HK-2 (cell line): ENCODE measurements at regions not wholly inside any gene's neighbourhood (a gene's known extent, or its start where the extent isn't known, plus 50 kb on each side); places are given as distances from the start of the nearest gene placed in this dataset.
"Not testable (repeated sequence)": the region's sequence is repeated elsewhere in the genome, so short reads cannot be mapped to it uniquely, and the experiment has no call there.

Source experiments
- DNase-seq: peaks from one replicate; pipeline ENCODE4 v3.0.0-alpha.2; 2018; ENCODE audit not compliant: unreplicated experiment

- no peak for DNase-seq
Observed at GRCh38 chr6:50463931-50464330, 249.4 kb upstream of the TFAP2D start.

DNA sequence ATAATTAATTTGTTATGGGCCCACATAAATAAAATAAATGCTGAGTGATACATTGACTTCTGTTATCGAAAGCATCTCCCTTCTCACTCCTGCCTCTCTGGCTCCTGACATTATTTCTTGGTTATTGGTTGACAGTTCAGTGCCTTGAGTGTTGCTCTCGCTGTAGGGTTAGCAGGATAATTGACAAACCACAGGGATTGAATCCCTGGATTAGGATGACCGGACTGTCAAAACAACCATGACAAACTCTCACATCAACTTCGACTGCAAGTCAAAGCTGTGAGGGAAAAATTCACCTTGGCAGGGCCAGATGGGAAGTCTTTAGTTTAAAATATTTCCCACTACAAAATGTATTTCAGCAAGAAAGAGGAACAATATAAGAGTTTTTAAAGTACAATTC is 245.4 kb upstream of the TFAP2D start:
- no peak for DNase-seq

- no peak for DNase-seq
Observed at GRCh38 chr6:50471041-50471440, 242.3 kb upstream of the TFAP2D start.

DNA sequence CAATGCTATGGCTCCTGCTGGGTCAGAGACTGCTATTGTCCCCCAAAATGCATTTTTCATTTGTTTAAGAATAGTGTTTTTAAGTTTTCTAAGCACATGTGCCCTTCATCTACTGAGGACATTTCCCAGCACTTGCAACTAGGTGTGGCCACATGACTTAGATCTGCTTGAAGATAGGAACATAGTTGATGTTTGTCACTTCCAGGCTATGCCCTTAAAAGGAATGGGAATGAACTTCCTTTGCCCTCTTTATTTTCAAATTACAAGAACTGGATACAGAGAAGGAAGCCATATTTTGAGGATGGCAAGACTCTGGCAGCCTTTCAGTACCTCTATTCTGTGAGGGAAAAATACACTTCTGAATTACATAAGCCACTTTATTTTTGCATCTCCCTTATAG is 203.0 kb upstream of the TFAP2D start:
- no peak for DNase-seq

DNA sequence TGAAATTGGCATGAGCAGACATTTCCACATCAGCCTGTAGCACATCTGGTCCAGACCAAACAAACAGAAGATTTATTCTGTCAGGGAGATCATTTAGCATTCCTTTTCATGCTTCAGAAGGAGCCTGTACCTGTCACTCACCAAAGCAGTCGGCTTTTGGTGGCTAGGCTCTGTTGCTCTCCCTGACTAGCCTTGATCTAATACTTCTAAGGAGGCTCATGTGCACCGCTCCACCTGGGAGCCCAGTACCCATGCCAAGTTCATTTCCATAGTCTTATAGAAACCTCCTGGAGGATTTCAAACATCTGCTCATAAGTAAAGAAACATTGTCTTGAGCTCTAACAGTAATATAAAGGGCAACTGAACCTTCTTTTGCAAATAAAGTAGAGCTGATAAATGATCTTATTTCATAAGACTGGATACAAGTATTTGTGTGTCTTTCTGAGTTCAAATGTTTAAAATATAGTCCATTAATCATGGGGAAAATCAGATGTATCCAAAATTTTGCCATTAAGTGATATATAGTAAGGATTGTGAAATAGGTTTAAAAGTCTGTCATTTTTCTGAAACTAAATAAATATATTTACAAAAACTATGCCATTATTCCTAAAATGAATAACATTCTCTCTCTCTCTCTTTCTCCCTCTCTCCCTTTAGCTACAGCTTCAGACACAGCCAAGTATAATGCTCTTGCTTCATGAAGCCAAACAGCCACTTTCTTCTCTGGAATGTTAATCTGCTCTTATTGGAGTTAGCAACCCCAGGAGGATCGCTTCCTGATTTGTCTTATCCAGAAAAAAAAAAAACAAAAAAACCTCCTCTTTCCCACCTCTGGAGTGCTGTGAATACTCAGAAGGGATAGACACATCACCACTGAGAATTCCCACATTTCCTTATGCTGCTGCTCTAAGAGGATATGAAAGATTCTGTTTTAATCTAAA is 192.7 kb upstream of the TFAP2D start:
- no peak for DNase-seq

DNA sequence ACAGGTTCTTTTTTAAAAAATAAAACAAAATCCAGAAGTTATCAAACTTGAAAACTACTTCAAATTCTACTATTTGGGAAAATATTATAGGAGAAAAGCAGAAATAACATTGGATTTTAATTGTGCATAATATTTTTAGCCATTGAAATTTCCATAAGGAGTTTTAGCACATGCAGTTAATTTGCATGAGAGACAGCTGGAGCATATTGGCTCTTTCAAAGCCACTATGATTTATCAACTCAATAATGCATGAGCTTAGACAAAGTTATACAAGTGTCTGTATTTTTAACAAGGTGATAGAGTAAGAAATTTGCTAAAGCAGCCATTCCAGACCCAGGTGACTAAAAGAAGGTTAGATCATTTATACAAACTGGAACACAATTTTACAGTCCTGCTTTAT is 189.0 kb upstream of the TFAP2D start:
- DNase-seq = no peak

DNA sequence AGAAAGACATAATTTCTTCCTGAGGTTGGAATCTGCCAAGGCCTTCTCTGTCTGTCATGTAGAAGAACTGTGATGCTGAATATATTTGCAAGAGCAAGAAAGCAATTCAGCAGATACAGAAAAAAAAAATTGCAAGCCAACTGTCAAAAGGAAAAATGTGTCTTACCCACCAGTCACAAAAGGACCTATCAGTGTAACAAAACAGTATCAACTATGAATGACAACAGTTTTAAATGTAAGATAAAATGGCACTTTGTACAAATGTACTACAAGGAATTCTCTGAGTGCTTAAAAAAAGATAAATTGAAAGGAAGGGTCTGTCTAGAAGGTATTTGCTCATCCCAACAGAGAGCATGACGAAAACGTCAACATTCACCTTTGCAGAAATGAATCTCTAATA is 185.3 kb upstream of the TFAP2D start:
- no peak for DNase-seq

DNA sequence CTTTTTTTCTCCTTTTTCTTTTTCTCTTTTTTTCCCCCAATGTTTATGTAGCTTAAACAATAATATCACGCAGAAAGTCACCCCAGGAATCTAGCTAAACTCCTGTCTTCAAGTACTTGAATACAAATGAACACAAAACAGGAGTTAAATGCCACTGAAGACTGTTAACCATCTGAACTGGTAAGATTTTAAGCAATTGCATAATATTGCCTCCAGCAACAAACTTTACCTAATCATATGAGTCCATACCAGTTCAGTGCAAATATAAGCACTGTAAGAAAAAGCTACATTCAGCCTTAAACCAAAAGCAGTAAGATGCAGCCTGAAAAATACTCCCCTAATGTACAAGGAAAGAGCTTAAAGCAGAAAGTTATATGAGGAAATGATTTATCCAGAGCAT is 173.9 kb upstream of the TFAP2D start:
- no peak for DNase-seq

DNA sequence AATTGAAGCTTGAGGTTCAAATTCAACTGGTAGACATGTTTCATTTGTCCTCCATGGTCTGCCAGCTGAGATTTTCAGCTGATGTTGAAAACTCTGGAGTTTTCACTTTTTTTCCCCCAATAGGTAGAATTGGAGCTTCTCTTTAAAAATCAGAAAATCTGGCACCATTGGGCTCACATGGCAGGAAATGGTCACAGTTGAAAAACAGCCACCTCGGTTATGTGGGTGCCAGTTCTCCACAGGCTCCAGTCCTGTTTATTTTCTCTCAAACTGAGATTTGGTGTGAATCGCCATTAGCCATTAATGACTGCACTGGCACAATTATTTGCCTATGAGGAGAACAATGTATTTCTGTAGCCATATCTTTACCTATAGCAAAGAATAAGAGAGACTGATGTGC is 171.4 kb upstream of the TFAP2D start:
- DNase-seq = no peak

DNA sequence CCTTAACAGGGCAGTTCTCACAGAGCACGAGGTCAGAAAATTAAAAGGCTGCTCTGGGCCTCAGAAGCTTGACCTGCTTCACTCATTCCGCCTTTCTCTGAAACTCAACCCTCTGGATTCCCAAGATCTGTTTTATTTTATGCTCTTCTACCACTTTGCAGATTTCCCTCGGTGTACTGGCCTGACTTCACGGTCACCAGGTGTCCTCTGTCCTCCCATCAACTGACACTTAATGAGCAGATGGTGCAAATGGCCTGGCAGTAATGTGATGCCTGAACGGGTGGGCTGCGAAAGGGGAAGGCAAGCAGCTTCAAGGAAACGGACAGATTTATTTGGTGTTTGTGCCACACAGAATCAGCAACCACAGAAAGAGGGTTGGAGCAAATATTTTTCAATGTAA is 169.7 kb upstream of the TFAP2D start:
- no peak for DNase-seq

DNA sequence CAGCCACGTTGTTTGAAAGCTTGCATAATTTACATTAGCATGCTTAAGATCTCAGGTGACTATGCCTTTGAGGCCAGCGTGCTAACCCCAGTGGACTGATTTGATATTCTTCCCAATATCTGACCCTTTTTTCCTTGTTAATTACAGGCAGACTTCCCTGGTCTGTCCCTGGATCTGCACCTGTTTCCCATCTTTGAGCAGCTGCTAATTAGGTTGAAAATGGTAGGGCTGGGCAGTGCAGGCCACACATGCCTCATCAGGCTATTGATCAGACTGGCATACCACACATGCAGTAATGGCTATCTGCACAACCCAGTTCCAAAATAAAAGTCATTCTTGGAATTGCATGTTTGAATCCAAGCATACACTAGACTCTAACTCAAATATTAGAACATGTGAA is 164.3 kb upstream of the TFAP2D start:
- DNase-seq = no peak

DNA sequence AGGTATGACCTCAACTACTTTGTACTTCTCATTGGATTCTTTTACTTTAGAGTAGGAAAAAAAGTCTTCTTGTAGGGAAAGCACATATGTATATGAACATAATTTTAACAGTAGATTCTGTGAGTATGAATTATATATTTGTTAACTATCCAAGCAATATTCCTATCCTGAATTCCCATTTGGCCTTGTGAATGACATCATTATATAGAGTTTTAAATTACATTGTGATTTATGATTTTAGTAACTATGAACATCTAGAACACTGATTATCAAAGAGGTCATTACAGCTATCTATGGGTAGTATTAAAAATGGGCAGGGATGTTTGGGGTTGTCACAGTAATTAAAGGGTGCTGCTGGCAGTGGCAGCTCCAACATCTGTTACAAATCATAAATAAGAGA is 163.9 kb upstream of the TFAP2D start:
- DNase-seq = no peak

DNA sequence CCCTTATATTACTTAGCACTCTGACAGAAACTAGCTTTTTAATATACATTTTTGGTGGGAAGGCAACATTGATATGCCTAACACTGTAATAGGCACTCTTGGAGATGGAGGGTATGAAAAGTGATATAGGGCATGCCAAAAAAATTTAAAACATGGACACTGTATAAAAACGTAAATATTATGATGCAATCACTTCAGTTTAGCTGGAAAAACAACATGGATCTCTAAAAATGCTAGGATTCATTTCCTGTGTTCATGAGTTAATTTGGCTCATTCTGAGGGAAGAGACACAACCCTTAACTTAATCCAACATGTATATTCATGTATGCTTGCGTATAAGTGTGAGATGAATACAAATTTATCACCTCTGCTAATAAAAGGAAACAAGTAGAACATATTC is 157.3 kb upstream of the TFAP2D start:
- no peak for DNase-seq

GRCh38 chr6:50565004-50565403 is 148.3 kb upstream of the TFAP2D start:
- DNase-seq = no peak

DNA sequence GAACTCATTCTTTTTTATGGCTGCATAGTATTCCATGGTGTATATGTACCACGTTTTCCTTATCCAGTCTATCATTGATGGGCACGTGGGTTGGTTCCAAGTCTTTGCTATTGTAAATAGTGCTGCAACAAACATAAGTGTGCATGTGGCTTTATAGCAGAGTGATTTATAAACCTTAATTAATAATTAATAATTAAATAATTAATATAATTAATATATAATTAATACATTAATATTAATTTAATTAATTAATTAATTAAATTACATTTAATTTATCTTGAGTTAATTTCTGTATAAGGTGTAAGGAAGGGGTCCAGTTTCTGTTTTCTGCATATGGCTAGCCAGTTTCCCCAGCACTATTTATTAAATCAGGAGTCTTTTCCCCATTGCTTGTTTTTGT is 142.1 kb upstream of the TFAP2D start:
- not testable (repeated sequence) for DNase-seq

GRCh38 chr6:50585441-50586330 is 127.6 kb upstream of the TFAP2D start:
- DNase-seq = no peak

DNA sequence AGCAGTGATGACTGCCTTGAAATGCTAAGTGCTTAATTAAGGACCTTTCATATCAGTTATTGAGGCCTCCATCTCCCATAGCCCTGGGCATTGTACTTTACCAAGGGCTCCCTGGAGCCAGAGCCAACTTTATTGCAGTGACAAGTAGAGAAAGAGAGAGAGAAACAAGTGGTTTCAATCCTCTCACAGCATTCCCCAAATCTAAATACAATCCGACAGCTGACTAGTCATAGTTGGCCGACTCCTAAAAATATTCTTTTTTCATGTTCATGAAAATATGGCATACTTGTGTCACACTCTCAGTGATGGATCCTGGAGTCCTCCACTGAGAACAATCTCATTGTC is 127.0 kb upstream of the TFAP2D start:
- no peak for DNase-seq

DNA sequence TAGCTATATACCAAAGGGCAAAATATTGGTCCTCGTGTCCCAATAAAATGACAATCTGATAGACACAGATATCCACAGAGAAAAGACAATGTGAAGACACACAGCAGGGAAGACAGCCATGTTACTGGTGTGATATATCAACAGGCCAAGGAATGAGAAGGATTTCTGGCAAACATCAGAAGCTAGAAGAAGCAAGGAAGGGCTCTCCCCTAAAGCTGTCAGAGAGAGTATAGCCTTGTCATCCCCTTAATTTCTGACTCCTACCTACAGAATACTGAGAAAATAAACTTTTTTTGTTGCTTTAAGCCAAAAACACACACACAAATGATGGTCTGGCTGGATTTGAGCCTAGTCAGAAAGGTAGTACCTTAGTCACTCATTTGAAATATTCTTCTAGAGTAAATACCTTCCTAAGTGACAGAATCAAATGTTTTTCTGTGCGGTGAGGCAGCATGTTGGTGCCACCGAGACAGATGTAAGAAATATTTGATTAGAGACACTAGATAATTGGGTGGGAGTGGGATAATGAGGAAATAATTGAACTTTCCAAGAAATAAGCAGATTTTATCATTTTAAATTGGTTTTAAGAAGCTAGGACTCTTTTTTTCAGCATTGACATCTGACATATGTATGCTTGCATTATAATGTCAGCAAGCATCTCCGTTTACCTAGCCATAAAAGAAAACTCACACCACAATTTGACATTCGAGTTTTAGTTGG is 123.4 kb upstream of the TFAP2D start:
- no peak for DNase-seq

DNA sequence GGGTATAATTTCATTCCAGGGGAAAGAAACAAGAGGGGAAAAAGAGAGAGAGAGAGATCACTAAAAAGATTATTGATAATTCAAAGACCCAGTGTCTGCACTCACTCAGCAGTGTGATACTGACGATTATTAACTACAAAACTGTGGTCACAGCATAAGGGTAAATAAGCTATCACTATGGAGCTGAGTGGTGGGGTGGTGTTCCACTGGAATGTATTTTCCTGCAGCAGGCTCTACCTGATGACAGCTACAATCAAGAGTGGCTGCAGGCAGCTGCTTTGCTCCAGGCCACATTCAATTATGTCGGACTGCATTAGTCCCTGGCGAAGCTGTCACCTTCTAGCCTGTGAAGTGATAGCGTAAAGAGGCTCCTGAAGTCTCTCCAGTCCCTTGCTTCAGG is 122.2 kb upstream of the TFAP2D start:
- no peak for DNase-seq

GRCh38 chr6:50600280-50600679 is 113.0 kb upstream of the TFAP2D start:
- DNase-seq = no peak

GRCh38 chr6:50602292-50602691 is 111.0 kb upstream of the TFAP2D start:
- no peak for DNase-seq

DNA sequence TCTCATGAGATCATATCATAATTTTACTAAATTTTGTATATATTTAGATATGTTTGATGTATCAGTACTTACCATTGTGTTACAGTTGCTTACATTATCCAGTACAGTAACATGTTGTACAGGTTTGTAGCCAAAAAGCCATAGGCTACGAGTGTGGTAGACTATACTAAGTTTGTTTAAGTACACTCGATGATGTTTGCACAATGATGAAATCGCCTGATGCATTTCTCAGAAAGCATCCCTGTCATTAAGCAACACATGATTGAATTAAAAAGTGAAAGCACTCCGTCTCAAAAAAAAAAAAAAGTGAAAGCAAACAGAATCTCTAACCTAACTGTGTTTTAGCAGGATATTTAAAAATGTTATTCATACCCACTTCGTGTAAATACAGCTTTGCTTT is 104.9 kb upstream of the TFAP2D start:
- no peak for DNase-seq
